CMK (cell line): ENCODE measurements at regions not wholly inside any gene's neighbourhood (a gene's known extent, or its start where the extent isn't known, plus 50 kb on each side); places are given as distances from the start of the nearest gene placed in this dataset.

ENCODE experiments used
- DNase-seq: peaks from one replicate; pipeline ENCODE4 v3.0.0-alpha.2; 2010; ENCODE audit warnings: low read depth

DNA sequence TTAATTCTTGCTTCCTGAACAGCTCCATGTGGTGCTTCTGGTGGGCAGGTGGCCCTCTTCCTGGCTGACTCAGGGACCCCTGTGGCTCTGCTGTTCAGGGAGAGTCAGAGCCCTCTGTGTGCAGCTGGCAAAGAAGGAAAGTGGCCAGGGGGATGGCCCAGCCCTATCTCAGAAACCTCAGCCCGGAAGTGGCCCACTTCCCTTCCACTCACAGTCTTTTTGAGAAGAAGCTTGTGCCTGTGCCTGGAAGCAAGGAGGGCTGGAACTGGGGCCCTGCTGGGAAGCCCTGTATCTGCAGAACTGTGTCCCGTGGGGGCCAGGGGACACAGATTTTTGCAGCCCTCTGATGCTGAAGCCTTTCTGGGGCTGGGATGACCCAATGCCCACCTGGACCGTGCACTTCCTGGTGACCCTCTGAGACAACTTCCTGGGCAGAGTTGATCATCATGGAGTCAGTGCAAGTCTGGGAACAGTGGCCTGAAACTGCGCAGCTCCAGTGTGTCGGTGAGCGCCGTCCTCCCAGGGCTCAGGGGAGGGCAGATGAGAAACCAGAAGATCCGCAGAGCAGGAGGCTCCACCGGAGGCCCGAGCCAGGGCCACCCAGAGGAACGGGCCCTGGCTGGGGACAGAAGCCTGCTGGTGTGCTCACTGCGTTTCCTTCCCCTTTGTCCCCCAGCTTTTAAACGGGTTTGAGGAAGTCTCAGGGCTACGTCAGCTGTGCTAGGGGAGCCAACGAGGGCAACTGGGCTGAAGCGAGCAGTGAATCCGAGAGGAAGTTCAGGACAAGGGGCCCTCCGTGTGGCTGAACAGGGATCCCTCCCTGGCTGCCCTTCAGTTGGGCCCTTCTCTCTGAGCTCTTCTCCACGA, 217.4 kb upstream of the RTL1 start:
- DNase-seq = peak; percentile 71

DNA sequence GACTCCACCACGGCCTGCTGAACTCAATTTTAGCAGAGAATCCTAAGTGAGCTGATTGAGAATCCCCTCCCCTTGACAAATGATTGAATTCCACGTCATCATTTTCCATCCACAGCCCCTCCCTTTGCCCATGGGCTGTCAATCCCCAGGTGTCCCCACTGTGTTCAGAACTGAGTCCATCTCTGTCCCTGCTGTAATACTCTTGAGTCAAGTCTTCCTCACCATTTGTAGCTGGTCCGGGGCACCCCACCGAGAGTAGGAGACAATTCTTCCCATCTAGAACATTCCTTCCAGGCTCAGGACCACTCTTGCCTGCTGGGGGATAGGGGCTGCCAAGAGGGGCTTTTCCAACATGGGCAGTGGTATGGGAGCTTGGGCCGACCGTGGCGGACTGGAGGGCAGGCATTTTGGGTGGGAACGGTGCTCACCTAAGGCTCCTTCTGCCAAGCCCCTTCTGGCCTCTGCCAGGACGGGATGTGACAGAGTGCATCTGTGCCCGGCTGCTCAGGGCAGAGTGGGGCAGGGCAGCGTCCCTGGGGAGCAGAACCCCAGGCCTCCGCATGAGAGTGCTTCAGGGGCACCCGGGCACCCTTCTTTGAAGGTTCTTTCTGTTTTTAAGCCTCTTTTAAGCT, 218.1 kb upstream of the RTL1 start:
- no peak for DNase-seq

GRCh38 chr14:101122237-101123141, 219.0 kb upstream of the RTL1 start:
- DNase-seq = no peak

DNA sequence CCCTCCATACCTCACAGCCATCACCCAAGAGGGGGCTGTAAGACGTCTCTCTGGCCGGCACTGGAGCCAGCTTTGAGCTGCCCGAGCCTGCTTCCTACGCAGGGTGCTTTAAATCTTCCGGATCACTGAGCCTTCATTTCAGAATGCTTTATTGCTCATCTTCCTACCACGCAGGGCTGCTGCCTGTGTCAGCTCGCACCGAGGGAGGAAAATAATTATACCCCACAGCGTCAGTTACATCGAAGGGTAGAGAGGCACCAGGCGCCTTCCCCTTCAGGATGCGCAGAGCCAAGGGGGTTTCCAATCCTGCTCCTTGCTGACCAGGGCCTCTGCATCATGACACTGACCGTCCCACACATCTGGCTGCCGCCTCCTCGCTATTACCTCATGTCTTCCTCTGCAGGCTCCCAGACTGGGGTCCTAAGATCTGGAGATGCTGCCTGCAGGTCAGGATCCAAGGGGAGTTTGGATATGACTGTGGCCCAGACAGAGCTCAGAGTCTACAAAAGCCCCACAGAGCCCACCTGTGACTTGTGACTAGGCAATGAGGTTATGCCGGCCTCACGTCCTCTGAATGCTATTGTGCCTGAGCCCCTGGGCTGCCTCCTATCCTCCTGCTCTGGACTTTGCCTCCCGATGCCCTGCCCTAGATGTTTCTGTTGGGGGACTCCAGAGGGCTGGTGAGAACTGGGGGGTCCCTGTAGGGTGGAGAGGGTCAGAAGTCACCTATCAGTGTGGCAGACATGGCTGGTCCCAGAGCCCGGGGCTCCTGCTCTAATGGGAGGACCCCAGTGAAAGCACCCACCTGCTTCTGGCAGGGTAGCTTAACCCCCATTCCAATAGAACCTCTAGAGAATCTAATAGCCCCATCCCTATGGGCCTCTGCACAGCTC, 220.3 kb upstream of the RTL1 start:
- DNase-seq = no peak

DNA sequence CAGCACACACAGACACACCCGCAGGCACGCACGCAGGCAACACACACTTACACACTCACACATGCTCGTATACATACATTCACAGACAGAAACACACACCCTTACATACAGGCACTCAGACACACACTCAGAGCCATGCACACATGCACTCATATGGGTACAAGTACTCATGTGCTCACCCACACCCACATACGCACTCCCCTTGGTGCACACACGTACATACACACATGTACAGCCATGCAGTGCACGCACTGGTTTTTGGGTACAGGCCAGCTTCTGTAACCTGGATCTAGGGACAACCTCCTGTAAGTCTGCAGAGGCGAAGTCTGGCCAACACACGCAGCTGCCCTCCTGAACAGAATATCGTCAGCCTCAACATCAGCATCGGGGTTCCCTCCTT, 221.3 kb upstream of the RTL1 start:
- no peak for DNase-seq

DNA sequence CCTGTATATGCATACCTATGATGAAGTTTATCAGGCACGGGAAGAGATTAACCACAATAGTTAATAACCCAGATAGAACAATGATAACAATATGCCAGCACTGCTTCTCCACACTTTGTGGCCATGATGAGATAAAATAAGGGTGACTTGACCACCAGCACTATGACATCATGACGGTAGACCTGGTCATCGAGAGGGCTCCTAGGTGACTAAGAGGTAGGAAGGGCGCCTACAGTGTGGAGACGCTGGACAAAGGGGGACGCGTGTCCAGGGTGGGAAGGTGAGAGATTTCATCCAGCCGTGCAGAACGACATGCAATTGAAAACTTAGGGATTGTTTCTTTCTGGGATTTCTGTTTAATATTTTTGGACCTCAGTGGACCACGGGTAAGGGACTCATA, 221.8 kb upstream of the RTL1 start:
- no peak for DNase-seq

GRCh38 chr14:101125719-101126651, 222.5 kb upstream of the RTL1 start:
- DNase-seq = no peak

GRCh38 chr14:101126731-101127130, 223.2 kb upstream of the RTL1 start:
- DNase-seq = no peak

DNA sequence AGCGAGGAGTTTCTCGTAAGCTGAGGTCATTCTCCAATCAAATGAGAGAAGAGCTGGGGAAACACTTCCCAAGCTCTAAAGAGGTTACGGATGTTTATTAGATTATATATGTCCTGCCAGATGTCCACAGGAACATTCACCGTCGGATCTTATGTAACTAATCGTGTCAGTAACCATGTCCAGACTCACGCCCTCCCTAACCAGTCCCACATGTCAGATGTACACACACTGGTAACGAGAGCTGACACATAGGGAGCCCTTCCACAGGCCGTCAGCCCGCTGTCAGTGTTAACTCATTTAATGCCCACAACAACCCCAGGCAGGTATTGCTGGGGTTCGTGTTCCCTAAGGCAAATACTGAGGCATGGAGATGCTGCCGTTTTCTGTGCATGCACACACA, 223.7 kb upstream of the RTL1 start:
- DNase-seq = no peak

DNA sequence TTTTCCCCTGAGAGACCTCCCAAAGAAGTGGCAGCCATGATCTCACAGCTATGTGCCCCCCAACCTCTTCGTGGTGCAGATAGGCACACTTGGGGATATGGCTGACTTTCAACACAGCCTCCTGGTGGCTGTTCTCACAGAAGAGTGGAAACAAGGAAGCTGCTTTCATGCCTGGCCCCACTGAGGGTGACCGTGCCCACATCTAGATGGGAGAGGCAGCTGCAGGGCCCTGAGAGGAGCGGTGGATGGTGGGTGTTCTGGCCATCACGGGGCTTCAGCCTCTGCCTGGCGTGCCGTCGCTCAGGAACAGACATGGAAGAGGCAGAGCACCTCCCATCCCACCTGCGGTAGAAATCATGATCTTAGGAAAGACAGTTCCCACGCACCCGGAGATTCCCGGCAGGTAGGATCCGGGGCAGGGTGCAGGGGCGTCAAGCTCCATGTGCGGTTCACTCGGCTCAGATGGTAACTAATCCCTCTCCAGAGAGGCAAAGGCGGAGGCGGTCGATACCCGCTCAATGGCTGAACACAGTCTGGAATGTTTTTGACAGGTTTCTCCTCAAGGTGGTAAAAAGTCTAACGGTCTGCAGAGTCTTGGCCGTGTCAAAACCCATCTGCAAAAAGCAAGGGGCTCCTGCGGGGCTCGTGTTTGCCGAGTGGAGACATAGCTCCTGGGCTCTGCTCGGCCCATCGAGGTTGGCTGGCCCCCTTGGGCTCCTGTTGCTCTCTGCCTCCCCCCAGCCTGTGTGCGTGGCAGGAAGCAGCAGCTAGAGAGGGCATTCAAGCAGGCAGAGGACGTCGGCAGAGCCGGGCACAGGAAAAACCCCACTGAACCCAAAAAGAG, 225.2 kb upstream of the RTL1 start:
- no peak for DNase-seq

DNA sequence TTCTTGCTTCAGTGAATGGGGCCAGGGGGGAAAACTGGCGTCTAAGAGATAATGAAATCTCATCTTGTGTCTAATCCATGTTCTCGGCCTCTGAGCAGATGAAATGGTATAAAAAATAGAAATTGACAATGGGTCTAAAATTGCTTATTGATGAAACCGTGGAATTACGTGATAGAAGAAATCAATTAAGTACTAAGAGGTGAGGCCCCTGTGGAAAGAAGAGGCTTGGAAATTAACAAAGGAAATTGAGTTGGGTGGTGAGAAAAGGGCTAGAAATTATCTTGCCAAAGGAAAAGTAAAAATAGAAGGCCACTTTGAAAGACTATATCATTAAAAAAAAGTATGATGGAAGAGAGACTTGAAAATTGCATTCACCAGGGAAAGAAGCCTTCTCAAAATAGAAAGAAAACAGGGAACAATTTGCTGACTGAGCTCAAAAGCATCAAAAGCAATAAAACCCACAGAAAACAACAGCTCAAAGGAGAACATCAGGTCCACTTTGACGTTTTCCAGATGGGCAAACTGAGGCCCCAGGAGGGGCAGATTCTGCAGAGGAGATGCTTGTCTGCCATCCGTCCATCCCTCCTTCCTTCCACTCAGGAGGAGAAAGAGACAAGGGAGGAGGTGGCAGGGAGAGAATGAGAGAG, 226.1 kb upstream of the RTL1 start:
- no peak for DNase-seq

- no peak for DNase-seq
These were observed 227.3 kb upstream of the RTL1 start for GRCh38 chr14:101130861-101131260.

GRCh38 chr14:101131451-101131916, 228.0 kb upstream of the RTL1 start:
- DNase-seq = no peak

- no peak for DNase-seq
These were observed 228.6 kb upstream of the RTL1 start for GRCh38 chr14:101132051-101132571.

DNA sequence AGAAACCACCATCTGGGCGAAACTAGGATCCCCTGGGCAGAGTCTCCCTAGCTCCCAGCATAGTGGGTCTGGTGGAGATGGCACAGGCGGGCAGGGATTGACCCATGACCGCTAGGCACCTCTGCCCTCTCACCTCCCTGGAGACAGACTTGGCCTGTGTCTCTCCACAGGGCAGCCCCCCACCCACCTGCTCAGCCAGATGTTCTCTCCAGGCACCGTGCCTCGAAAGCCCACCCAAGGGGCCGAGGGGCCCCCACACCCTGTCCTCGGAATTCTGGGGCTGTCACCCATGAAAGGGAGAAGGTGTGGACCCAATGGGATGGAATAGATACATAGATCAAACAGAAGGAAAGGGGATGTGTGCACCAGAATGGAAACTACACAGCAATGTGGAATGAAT, 229.1 kb upstream of the RTL1 start:
- no peak for DNase-seq

DNA sequence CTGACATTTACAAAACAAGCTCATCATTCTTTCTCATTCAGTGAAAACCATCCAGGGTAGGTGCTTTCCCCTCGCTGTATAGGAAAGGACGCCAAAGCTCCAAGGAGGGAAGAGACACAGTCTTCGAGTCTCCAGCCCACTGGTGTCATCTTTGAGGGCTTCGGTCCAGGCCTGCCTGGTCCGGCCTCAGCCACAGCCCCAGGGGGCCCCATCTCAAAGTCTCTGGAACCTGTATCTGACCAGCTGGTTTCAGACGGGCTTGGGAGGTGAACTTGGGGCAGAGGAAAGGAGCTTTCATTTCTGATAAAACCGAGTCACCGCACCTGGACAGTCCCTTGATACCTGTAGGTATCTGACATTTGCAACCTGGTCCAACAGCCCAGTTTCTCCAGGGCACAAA, 229.5 kb upstream of the RTL1 start:
- no peak for DNase-seq

- DNase-seq = peak; percentile 52
These were observed 230.7 kb upstream of the RTL1 start for GRCh38 chr14:101134161-101134631.

DNA sequence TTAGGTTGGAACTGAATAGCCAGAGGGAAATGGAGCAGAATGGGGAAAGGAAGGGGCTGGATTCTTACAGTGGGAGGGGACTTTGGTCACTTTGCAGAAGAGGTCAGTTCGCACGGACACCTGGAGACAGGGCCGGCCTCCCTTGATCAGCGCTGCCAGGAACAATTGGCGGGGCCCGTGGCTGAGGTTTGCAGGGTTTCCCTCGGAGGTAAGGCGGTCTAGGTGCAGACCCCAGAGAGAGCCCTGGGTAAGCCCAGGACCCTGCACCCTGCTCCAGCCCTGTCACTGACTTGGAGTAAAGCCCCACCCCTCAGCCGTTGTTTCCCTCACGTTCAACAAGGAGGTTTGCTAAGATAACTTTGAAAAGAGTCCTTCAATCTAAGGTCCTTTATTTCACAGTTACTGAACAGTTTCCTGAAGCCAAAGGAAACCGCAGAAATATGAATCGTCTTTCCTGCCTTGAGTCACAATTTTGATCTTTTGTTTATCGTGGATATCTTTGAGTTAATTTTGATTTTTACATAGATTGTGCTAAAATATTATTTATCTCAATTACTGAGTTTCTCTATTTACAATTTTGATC, 231.4 kb upstream of the RTL1 start:
- no peak for DNase-seq
